GM19463 (cell line): ENCODE measurements at regions not wholly inside any gene's neighbourhood (a gene's known extent, or its start where the extent isn't known, plus 50 kb on each side); places are given as distances from the start of the nearest gene placed in this dataset.

Experiments
- ATAC-seq: cut with Tn5 transposase; IDR thresholded peaks from one replicate; pipeline ENCODE4 v1.9.1; 2021; ENCODE audit warnings: mild to moderate bottlenecking, moderate library complexity; ENCODE audit not compliant: unreplicated experiment

DNA sequence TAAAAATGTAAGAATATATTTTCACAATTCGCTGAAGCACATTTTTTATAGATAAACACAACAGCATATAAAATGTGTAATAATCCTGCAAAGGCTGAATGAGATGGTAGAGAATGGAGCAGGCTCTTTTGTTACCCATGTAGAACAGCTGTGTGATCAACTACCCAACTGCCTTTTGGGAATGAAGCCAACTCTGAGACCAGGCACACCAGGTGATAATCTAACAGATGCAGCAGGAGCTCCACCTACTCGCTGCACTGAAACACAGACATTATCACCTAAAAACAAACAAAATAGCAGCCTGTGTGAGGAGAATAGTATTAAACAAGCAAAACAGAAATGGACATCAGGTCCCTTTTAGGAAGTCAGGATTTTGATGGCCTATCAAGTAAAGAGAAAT is 183.3 kb downstream of the CCDC59 start:
- ATAC-seq = no peak

DNA sequence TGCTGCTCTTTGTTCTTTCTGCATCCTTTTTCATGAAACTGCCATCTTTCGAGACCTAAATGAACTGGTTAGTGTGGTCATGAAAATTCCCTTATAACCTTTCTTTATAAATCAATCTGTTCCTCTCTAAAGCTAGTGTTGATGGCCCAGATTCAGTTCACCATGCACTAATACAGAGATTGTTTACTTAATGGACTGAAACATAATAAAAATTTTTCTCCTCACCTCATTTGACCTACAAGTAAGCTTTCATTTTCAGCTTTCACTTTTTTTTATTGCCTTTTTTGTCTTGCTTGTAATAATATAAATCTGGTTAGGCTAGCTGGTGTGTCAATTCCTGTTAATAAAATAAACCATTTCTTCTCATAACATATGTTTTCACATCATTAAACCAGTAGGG is 183.8 kb downstream of the CCDC59 start:
- no peak for ATAC-seq

GRCh38 chr12:82149045-82149444 is 209.1 kb downstream of the CCDC59 start:
- no peak for ATAC-seq

DNA sequence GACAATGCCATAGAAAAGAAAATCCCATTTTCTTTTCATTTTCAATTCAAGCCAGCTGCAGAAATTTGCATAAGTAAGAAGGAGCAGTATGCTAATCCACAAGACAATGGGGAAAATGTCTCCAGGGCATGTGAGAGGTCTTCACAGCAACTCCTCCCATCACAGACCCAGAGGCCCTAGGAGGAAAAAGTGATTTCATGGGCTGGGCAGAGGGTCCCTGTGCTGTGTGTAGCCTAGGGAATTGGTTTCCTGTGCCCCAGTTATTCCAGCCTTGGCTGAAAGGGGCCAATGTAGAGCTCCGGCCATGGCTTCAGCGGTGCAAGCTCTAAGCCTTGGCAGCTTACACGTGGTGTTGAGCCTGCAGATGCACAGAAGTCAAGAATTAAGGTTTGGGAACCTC is 211.4 kb downstream of the CCDC59 start:
- no peak for ATAC-seq

- ATAC-seq = no peak
Measured at GRCh38 chr12:82144505-82144904, 213.7 kb downstream of the CCDC59 start.

GRCh38 chr12:82132390-82132789 is 225.8 kb downstream of the CCDC59 start:
- ATAC-seq = no peak

DNA sequence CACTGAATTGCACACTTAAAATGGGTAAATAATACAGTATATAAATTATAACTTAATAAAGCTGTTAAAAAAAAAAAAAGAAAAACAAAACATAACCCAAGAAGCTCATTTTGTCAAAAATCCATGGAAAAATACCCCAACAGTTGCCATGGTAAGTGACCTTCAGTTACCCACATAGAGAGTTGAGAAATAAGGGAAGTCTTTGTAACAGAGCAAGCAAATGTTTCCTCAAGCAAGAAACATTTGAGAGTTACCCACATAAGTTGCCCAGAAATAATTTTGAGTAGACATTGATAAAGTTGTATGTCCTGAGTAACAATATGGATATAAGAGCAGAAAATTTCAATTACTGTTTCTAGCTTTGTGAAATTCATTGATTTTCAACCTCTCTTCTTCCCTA is 227.4 kb downstream of the CCDC59 start:
- no peak for ATAC-seq

GRCh38 chr12:82124711-82125380 is 233.3 kb downstream of the CCDC59 start:
- ATAC-seq = no peak

- ATAC-seq = no peak
Measured at GRCh38 chr12:82121545-82121944, 236.6 kb downstream of the CCDC59 start.

DNA sequence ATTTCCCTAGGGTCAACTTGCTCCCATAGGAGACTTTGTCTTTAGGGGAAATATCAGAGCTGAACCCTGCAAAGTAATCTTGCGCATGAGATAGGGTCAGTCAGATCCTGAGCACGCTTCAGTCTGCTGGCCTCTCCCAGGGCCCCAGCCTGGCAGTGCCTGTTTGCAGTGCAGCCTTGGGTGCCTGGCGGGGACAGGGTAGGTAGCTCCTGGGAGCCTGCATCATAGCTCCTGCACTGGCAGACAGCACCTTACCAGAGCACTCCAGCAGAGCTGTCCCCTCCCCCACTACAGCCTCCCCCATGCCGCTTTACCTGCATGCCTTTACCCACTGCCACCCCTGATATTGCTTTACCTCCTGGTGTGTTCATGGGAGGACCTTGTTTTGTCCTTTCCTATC is 237.3 kb downstream of the CCDC59 start:
- ATAC-seq = no peak

DNA sequence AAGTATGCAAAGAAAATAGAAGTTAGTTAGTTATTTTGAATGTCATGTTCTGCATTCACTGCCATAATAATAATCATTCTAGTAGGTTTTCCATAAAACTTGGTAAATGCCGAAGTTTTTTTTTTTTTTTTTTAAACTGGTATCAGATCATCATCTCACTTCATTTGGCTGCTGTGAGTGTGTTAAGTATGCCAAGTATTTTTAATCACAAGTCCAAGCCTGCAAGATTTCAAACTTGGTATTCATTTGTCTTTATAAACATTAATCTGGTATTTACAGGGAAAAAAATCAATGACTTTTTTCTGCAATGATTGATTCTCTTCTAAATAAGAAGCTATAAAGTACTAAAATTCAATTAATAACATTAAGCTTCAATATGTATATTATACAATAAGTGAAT is 248.9 kb downstream of the CCDC59 start:
- ATAC-seq = no peak

GRCh38 chr12:82108615-82109014 is 249.6 kb downstream of the CCDC59 start:
- ATAC-seq = no peak

GRCh38 chr12:82099216-82099615 is 259.0 kb downstream of the CCDC59 start:
- no peak for ATAC-seq

GRCh38 chr12:82097877-82098276 is 260.3 kb downstream of the CCDC59 start:
- no peak for ATAC-seq

- ATAC-seq = no peak
Measured at GRCh38 chr12:82097438-82097837, 260.7 kb downstream of the CCDC59 start.

GRCh38 chr12:82090165-82090564 is 268.0 kb downstream of the CCDC59 start:
- no peak for ATAC-seq

DNA sequence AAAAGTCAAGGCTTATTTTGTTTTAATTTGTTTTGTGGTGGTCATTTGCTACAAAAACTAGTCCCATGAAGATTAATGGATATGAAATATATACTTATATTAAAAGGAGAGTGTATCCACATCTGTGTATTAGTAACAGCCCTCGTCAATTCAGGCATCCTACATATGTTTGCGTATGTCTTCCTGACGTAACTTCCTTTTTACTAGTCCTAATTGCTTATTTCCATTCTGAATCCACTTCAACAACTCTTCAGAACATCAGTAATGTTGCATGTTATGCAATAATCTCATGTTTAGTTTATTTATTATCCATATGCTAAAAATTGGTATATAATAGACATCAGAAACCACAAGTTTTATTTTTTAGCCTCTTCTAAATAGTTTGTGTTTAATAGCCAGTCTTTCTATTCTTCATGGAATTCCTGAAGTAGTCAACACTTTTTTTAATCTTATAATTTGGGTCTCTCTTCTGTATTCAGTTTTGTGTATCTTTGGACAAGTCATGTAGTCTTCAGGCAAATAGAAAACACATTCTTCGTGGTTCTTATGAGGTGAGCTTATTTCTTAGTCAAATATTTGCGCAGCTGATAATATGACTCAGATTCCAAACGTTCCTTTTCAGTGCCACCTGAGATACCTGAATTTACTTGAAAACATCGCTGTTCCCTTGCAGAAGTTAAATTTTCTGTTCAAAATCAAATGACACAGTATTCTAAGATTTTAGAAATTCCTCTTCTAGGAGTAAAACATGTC is 268.6 kb downstream of the CCDC59 start:
- no peak for ATAC-seq

DNA sequence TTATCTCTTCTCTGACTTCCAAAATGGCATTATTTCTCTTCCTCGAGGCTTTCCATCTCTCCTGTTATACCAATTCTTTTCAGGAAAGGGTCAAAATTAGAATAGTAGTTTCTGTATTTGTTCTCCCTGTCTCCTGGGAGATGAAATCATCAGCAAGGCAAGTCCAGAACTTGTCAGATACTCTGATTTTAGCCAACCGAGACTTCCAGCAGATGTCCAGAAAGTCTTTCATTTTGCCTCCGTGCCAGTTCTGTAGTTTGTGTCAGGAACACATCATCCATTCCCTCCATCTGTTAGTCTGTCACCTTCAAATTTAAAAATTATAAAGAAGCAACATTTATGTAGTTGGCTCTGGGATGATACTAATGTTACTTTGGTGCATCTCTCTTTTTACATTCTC is 275.7 kb downstream of the CCDC59 start:
- no peak for ATAC-seq

GRCh38 chr12:82069931-82070514 is 288.2 kb downstream of the CCDC59 start:
- ATAC-seq = no peak

DNA sequence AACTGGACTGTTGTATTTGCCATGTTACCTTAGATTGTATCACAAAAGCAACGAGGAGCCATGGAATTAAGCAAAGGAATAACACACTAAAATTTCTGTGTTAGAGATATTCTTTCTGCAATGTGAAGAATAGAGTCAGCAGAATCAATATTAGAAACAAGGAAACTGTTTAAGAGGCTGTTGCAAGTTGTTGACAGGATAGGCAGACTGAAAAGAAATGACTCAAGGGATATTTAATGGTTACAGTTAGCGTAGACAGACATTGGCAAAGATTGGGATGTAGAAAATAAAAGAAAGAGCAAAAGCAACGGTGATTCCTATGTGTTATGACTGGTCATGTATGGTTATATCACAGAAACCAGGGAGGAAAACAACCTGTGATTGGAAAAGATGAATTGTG is 299.0 kb upstream of the PPFIA2 start:
- no peak for ATAC-seq

- no peak for ATAC-seq
Measured at GRCh38 chr12:82057770-82058169, 298.6 kb upstream of the PPFIA2 start.

DNA sequence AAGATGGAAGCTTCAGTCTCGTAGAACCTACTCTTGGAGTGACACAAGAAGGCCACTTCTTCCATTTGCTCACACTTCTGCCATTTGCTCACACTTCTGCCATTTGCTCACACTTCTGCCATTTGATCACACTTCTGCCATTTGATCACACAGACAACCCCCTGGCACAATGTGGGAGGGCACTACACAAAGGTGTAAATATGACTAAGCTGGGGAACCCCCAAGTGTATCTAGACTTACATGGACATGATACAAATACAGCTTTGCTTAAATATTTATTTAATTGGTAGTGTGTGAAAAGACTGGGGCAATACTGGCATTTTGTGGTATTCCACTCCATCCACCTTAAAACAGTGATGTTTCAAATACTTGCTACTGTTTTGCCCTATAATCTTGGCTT is 296.2 kb upstream of the PPFIA2 start:
- peak; percentile 54 for ATAC-seq
